Peyer's patch (tissue), 4 donors: ENCODE measurements at regions not wholly inside any gene's neighbourhood (a gene's known extent, or its start where the extent isn't known, plus 50 kb on each side); places are given as distances from the start of the nearest gene placed in this dataset.
"Not testable (repeated sequence)": the region's sequence is repeated elsewhere in the genome, so short reads cannot be mapped to it uniquely, and the experiment has no call there.

ENCODE experiments used
- POLR2A ChIP-seq, 2 donors: fragments of 450-650 bp; IDR thresholded peaks; one replicate each; pipeline ENCODE4 v1.5.1; 2017; ENCODE audit warnings: antibody characterized with exemption in 2 of 2, mild to moderate bottlenecking in 2 of 2, moderate library complexity in 2 of 2
- TF ChIP-seq, protein P1 (sequence below), 6 experiments: fragments of 450-650 bp in 4 of 6; fragments of 200-600 bp in 2 of 6; sonication (generic) in 1 of 6; IDR thresholded peaks; one replicate each; pipeline ENCODE4 v1.5.1; 2017 to 2019; ENCODE audit warnings: antibody characterized with exemption in 6 of 6, mild to moderate bottlenecking in 3 of 6, moderate library complexity in 1 of 6

DNA sequence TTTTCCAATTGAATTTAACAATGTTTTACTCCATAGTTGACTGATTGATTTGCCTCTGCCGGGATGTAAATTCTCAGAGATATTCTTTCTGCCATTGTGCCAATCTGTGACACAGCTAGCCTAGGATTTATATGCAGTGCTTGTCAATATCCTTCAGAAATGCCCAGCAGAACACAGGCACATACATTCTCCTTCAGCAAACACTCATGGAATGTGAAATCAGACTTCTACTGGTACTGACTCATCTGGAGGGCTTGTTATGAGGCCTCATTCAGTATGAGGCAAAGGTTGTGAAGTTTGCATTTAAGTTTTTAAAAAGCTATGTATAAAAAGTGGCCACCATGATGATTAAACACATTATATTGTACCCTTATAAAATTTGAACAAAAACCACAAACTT is 158.4 kb downstream of the POTEC start:
- TF ChIP-seq, protein P1, sequence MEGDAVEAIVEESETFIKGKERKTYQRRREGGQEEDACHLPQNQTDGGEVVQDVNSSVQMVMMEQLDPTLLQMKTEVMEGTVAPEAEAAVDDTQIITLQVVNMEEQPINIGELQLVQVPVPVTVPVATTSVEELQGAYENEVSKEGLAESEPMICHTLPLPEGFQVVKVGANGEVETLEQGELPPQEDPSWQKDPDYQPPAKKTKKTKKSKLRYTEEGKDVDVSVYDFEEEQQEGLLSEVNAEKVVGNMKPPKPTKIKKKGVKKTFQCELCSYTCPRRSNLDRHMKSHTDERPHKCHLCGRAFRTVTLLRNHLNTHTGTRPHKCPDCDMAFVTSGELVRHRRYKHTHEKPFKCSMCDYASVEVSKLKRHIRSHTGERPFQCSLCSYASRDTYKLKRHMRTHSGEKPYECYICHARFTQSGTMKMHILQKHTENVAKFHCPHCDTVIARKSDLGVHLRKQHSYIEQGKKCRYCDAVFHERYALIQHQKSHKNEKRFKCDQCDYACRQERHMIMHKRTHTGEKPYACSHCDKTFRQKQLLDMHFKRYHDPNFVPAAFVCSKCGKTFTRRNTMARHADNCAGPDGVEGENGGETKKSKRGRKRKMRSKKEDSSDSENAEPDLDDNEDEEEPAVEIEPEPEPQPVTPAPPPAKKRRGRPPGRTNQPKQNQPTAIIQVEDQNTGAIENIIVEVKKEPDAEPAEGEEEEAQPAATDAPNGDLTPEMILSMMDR (IDR thresholded peaks at IDR 0.05), result not testable (repeated sequence)
- not testable (repeated sequence) for TF ChIP-seq POLR2A (IDR thresholded peaks at IDR 0.05)
